HG03575 (cell line): ENCODE measurements at regions not wholly inside any gene's neighbourhood (a gene's known extent, or its start where the extent isn't known, plus 50 kb on each side); places are given as distances from the start of the nearest gene placed in this dataset.

Source experiments
- ATAC-seq: cut with Tn5 transposase; IDR thresholded peaks from one replicate; pipeline ENCODE4 v1.9.1; 2021; ENCODE audit not compliant: unreplicated experiment, insufficient number of reproducible peaks, low FRiP score; ENCODE audit errors: extremely low read depth

DNA sequence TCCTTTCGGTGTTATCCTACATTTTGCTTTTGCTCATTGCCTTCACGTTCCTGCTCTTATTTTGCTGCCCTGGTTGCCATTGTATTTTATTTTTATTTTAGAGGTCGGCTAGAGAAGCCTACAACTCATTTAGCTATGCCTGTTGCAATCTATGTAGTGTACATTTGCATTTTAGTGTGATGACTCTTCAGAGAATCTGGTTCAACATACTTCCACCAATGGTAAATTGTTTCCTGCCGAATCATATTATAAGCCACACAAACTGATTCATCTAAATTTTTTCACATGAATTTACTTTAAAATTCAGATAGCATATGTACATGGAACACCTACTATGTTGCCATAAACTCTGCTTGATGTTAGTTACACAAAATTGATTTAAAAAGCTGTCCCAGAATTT lies 1596.9 kb downstream of the PLA2G4A start:
- no peak for ATAC-seq

DNA sequence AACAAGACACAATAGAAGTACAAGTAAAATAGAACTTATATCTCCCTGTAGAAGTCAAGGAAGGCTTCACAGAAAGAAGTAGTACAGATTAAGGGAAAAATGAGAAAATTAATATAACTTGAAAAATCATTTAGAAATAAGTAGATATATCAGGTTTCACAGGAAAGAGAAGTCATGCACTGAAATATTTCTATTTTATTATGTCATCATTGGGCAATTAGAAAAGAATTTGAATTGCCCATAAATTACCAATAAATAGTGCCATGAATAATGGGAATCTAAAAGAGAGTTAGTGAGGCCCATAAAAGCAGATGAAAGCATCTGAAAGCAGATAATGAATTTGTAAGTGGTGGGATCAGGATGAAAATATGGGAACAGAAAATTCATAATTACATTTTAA lies 1597.8 kb downstream of the PLA2G4A start:
- ATAC-seq = no peak

DNA sequence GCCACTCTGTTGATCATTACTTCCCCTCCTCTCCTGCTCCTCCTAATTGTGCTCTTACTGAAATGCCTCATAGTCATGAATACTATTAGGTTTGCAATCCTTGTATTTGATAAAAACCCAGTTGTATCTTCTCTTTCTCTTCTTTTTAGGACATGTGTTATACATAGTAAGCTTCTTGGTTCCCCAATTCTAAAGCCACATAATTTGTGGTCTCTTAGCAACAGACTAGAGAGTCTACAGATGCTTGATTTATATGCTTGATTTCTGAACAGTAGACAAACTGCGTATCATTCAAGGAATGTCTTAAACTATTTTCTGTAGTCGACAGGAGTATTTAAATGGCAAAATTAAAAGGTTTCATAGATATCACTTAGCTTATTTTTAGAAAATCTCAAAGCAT lies 1598.9 kb downstream of the PLA2G4A start:
- no peak for ATAC-seq

DNA sequence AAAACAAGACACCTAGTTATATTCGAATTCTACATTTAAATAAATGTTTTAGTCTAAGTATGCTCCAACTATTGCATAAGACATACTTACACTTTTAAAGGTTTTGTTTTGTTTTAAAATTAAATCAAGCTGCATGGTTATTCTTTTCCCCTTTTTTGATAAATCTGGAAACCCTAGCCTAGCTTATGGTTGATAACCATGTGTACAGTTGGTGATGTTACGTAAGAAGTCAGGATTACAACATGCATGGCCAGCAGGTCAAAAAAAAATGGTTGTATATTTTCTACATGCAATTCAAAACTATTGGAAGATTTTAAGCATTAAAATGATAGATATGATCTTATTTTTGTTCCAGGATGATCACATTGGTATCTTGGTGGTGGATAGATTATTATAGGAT lies 1600.6 kb downstream of the PLA2G4A start:
- ATAC-seq = no peak

DNA sequence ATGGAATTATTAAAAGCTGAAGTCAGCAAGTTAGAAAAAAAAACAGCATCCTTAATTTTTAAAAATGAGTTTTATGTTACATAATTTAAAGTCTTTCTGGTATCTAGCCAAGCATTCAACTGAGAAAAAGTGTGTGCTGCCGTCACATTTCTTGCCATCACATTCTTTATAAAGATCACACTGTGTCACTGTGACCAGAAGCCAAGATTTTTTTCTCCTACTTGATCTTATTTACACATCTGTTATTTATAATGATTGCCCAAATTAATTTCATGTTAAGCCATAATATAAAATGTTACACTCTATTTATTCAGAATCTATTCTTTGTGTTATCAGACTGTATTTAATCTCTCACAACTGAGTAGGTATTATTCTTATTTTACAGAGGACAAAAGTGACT lies 1603.7 kb downstream of the PLA2G4A start:
- no peak for ATAC-seq

DNA sequence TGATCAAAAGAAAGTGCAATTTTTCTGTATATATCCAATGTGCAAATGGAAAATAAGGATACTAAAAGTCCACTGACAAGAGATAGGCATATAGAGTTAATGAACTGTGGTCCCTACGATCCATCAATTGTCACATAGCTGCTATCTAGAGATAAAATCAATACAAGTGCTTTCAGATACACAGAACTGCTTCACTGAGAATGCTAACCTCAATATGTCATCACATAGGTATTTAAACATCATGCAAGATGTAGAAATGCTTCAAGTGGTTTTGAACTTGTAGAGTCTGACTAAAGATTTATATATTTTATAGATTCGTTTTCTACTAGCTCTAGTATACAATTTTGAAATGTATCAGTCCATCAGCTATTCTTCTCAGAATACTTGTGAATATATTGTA lies 1604.7 kb downstream of the PLA2G4A start:
- ATAC-seq = no peak

DNA sequence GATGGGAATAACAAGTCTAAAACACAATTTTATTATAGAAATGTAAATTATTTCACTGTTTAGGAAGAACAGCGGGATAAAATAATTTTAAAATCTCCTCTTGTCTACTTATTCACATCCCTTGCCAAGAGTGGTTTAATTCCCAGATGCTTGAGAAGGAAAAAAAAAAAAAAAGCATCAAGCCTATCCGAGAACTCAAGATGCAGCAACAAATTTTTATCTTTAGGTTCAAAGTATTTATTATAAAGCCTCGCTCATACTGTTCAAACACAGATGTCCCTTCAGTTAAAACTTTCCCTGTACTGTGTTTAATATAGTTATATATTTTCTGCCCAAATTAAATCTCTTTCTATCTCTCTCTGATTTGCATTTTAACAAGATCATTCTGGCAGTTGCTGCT lies 1615.8 kb downstream of the PLA2G4A start:
- ATAC-seq = no peak

DNA sequence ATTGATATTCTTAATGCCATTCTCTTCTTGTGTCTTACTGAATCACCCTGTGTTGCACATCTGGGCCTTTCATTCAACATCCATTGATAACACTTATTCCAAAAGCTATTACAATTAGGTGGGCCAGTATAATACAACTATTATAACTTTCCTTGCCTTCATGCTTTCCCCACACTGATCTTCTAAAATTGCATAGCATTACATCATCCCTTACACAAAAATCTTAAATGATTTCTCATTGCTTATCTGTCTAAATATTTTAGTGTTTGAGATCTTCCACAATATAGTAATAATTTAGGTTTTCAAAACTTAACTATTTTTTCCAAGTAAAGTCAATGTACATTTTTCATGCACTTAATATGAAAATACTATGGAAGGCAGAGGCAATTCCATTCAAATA lies 1634.1 kb downstream of the PLA2G4A start:
- no peak for ATAC-seq

DNA sequence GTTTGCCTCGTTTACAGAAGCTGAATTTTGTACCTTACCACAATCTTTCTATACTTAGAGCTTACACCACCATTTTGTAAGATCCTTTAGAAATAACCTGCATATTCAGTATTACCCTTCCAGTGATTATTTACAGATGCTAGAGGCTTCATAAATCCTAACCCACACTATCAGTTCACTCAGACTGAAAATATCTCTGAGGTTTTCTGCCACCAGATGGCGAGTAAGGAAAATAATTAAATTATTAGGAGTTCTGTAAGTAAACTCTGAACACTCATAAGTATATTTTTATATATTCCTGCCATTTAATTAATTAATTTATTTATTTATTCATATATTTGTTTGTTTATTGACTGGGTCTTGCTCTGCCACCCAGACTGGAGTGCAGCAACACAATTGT lies 1635.2 kb downstream of the PLA2G4A start:
- ATAC-seq = no peak

DNA sequence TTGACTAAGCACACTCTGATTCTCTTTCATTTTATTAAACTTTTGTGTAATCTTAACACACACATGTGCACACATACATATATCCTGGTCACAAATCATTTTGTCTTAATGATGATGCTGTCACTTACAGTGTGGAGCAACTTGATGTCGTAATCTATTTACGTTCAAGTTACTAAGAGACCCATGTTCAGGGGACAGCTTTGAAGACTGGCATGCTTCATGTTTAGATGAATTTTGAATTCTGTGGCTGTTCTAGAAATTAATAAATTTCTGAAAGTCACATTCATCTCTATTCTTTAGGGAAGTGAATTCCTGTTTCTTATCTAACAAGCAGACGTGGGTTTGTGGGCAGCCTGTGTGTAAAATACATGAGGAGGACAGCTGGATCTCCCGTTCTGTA lies 1637.8 kb downstream of the PLA2G4A start:
- no peak for ATAC-seq

DNA sequence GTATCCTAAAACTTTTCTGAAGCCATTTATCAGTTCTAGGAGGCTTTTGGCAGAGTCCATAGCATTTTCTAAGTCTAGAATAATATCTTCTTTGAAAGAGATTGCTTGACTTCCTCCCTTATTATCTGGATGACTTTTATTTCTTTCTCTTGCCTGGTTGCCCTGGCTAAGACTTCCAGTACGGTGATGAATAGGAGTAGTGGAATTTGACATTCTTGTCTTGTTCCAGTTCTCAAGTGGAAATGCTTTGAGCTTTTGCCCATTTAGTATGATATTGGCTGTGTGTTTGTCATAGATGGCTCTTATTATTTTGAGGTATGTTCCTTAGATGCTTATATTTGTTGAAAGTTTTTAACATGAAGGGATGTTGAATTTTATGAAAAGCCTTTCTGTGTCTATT lies 1647.9 kb downstream of the PLA2G4A start:
- no peak for ATAC-seq

DNA sequence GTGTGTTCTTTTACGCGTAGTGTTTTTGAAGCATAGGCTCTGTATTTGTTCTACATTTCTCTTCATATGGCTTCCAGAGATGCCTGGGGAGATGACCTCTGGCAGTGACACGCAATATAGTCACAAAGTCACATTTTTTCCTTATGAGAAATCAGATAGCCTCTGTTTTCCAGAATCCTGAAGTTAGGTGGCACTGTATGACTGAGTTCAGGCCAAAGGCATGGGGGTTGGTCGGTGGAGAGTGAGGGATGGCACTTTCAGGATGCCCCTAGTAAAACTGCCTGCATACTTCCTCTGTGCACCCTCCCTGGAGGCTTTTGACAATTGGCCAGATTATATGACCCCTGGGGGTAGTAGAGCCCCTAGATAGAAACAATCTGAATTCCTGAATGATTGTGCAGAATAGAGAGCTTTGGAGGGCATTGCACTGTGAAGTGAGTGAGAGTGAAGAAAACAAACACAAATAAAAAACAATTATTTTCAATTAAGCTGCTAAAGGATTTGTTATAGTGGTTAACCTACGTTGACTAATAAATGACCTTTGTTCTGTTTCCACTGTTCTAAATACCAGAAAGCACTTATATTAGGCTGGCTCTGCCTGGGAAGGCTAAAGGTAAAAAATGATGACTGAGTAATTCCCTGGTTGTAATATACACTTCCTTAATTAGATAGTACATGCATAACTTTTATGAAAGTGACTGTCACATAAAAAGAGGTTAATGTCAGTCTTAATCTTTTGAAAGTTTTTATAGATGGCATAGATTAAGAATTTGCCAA lies 1660.8 kb downstream of the PLA2G4A start:
- ATAC-seq = no peak

DNA sequence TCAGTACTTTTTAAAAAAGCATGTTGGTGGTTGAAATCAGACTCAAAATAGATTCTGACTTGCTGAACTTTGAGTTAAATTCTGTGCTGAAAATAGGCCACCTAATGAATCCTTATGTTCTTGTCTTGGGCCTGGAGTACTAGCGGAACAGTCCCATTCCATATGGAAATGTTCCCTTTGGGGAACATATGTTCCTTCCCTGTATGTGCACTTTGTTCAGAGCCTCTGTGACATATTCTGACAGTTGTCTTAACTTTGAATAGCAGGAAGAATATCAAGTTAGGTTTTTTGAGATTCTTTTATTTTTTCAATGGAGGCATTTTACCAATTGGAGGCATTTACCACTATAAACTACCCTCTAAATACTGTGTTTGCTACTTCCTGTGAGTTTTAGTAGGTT lies 1667.8 kb downstream of the PLA2G4A start:
- ATAC-seq = no peak

DNA sequence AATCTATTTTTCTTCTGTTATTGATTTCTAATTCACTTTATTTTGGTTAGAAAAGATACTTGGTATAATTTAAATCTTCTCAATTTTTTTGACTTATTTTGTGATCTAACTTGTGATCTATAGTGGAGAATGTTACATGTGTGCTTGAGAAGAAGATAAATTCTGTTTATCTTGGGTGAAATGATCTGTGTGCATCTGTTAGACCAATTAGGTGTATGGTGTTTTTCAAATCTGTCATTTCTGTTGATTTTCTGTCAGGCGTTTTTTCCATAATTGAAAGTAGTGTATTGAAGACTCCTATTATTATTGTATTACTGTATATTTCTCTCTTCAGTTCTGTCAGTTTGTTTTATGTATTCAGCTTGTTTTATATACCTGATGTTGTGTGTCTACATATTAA lies 1668.3 kb downstream of the PLA2G4A start:
- no peak for ATAC-seq

DNA sequence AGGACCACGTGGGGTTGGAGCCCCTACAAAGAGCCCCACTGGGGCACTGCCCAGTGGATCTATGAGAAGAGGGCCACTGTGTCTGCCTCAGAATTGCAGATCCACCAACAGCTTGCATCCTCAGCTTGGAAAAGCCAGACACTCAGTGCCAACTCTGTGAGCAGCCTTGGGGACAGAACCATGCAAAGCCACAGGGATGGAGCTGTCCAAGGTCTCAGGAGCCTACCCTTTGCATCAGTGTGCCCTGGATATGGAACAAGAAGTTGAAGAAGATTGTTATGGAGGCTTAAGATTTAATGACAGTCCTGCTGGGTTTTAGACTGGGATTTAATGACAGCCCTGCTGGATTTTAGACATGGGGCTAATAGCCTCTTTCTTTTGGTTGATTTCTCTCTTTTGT lies 1670.9 kb downstream of the PLA2G4A start:
- no peak for ATAC-seq

DNA sequence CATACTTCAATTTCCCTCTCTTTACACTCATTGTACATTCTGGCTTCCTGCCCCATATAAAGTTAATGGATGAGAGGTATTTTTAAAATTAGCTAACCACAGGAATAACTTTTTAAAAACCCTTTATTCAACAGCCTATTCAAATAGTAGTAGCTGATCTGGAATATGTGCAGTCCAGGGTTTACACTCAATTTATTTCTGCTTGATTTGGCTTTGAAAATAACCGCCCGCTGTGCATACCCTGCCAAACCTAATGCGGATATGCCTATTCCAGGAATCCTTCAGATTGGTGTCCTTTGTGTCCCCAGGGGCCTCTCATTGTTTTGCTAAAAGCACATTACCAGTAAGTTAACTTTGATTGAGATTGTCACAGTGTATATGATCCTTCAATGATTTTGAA lies 1686.2 kb downstream of the PLA2G4A start:
- ATAC-seq = no peak

DNA sequence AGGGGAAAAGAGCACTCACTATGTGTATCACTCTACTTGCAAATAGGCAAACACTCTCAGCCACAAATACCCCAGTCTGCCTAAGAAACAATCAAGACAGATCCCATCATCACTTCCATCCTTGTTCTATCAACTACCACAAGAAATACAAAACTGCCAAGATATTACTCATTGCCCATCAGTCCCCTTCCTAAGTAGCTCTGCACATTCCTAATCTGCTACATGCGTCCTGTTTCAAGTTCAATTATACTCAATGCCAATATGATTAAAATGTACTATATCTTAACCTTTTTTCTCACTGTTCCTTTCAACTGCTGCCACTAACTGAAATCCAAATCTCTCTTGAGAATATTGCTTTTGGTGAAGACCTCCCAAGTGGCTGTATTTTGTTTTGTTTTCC lies 1688.4 kb downstream of the PLA2G4A start:
- ATAC-seq = no peak

DNA sequence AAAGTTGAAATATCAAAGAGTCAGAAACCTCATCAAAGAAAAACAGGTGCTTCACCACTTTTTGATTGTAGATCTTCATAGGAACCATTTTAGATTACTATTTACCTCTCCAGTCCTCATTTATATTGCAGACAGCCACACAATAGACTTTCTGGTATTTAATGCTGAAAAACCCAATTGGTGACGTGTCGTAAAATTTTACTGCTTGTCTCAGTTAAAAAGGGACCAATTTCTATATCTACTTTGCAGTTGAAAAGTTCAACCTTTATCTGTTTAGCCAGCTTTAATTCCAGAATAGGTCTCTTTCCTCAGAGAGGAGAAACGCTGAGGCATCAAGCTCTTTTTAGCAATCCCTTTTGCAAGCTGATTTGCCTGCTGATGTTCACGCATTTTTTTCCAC lies 1722.4 kb downstream of the PLA2G4A start:
- no peak for ATAC-seq

DNA sequence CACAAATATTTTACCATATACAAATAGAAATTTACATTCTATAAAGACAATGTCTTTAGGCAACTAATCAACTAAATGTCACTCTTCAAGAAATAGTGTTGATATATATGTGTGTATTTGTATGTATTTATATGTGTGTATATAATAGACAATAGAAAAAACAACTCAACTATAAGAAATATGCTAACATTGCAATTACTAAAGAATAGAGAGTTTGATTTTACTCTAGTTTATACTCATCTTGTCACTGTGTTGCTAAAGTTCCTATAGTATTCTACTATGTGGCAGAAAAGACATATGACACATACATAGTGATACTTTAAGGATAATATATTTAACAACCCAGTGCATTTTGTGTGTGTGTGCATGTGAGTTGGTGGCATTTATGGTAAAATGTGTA lies 1728.3 kb downstream of the PLA2G4A start:
- ATAC-seq = no peak

DNA sequence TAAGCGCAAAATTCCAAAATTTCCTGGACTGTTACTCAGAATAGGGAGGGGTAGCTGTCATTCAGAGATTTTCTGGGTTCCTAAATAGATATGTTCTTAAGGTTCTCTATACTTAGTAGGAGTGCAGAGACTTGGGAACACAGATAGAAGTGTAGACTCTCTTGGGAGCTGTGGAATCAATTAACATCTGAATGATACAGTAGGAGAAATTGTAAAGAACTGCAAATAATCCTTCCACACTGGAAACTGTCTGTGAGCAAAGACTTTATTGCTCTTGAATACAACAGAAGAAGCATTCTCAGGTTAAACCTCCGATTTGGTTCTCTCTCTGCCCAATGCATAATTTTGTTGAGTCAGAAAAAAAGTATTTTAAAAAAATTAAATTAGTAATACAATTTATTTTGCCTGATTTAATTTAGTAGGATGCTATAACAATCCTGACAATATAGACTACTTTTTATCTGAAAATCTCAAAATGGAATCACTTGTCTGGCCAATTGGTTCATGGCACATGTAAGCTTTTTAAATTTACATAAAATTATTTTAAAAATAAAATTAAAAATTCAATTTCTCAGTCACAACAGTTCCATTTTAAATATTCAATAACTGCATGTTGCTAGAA lies 1754.3 kb downstream of the PLA2G4A start:
- no peak for ATAC-seq

DNA sequence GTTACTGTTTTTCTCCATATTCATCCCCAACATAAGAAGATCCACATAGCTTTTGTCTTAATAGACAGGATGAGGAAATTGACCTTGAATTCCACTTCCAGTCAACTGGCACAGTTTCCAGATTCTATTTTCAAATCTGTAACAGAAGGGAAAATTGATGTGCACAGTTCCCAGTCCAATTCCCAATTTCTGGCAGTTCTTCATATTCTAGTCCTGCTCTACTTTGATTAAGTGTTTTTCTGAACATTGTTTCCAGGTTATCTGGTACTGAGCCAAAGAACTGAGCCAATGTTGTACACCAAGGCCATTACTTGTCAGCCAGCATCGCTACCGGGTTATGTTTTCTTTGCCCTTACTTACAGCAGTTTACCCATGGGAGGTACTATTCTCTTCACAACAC lies 1755.4 kb downstream of the PLA2G4A start:
- no peak for ATAC-seq
